H9 (cell line): ENCODE measurements at regions not wholly inside any gene's neighbourhood (a gene's known extent, or its start where the extent isn't known, plus 50 kb on each side); places are given as distances from the start of the nearest gene placed in this dataset.

Source experiments
- DNase-seq: peaks from one replicate; pipeline ENCODE4 v3.0.0-alpha.2; 2017
- H2AFZ ChIP-seq: one replicate; pipeline ENCODE4 v1.6.1; 2013; ENCODE audit warnings: mild to moderate bottlenecking, low read length, control low read depth, moderate library complexity
- H2AK5ac ChIP-seq: 2 replicates; pipeline ENCODE4 v1.6.1; 2013; ENCODE audit warnings: low read length, control low read depth, mixed read lengths; ENCODE audit not compliant: insufficient read length
- H2BK120ac ChIP-seq: one replicate; pipeline ENCODE4 v1.6.1; 2013; ENCODE audit warnings: low read depth, mild to moderate bottlenecking, low read length, control low read depth, inconsistent platforms; ENCODE audit not compliant: poor library complexity, severe bottlenecking
- H2BK12ac ChIP-seq: 2 replicates; pipeline ENCODE4 v1.6.1; 2013; ENCODE audit warnings: low read length, control low read depth, mixed read lengths, low read depth; ENCODE audit not compliant: insufficient read length
- H2BK15ac ChIP-seq: 2 replicates; pipeline ENCODE4 v1.6.1; 2013; ENCODE audit warnings: low read depth, low read length, control low read depth
- H2BK20ac ChIP-seq: one replicate; pipeline ENCODE4 v1.6.1; 2013; ENCODE audit warnings: low read depth, mild to moderate bottlenecking, low read length, control low read depth, inconsistent platforms; ENCODE audit not compliant: poor library complexity, severe bottlenecking
- H2BK5ac ChIP-seq: 2 replicates; pipeline ENCODE4 v1.6.1; 2013; ENCODE audit warnings: low read length, control low read depth, mixed read lengths; ENCODE audit not compliant: insufficient read length
- H3K14ac ChIP-seq: 2 replicates; pipeline ENCODE4 v1.6.1; 2013; ENCODE audit warnings: low read length, control low read depth; ENCODE audit not compliant: insufficient read depth
- H3K18ac ChIP-seq: 2 replicates; pipeline ENCODE4 v1.6.1; 2013; ENCODE audit warnings: low read depth, mild to moderate bottlenecking, mixed read lengths, low read length, control low read depth; ENCODE audit not compliant: insufficient read length
- H3K23ac ChIP-seq: 2 replicates; pipeline ENCODE4 v1.6.1; 2013; ENCODE audit warnings: low read length, control low read depth, mixed read lengths, low read depth; ENCODE audit not compliant: insufficient read length
- H3K23me2 ChIP-seq: 2 replicates; pipeline ENCODE4 v1.6.1; 2013; ENCODE audit warnings: low read depth, mild to moderate bottlenecking, mixed read lengths, low read length, control low read depth; ENCODE audit not compliant: insufficient read length, poor library complexity, severe bottlenecking
- H3K27ac ChIP-seq: 2 replicates; pipeline ENCODE4 v1.5.1; 2013; ENCODE audit warnings: low read length, control low read depth, mixed read lengths, low read depth; ENCODE audit not compliant: insufficient read length
- H3K27me3 ChIP-seq: 2 replicates; pipeline ENCODE4 v1.6.1; 2013; ENCODE audit warnings: low read length, control low read depth, inconsistent platforms; ENCODE audit not compliant: insufficient read depth
- H3K4ac ChIP-seq: 2 replicates; pipeline ENCODE4 v1.6.1; 2013; ENCODE audit warnings: low read depth, mild to moderate bottlenecking, control low read depth, inconsistent platforms, low read length, moderate library complexity
- H3K4me1 ChIP-seq: 2 replicates; pipeline ENCODE4 v1.6.1; 2013; ENCODE audit warnings: low read length, control low read depth, inconsistent platforms; ENCODE audit not compliant: insufficient read depth
- H3K4me2 ChIP-seq: 2 replicates; pipeline ENCODE4 v1.6.1; 2013; ENCODE audit warnings: low read length, control low read depth, mixed read lengths; ENCODE audit not compliant: insufficient read length, insufficient read depth
- H3K56ac ChIP-seq: 2 replicates; pipeline ENCODE4 v1.6.1; 2013; ENCODE audit warnings: low read depth, mild to moderate bottlenecking, mixed read lengths, low read length, control low read depth; ENCODE audit not compliant: insufficient read length
- H3K79me1 ChIP-seq: 2 replicates; pipeline ENCODE4 v1.6.1; 2013; ENCODE audit warnings: low read depth, mild to moderate bottlenecking, moderate library complexity, low read length, control low read depth, inconsistent platforms; ENCODE audit not compliant: insufficient read depth, poor library complexity, severe bottlenecking
- H3K79me2 ChIP-seq: 2 replicates; pipeline ENCODE4 v1.6.1; 2013; ENCODE audit warnings: low read length, control low read depth, inconsistent platforms; ENCODE audit not compliant: insufficient read depth
- H3K9ac ChIP-seq: 2 replicates; pipeline ENCODE4 v1.6.1; 2013; ENCODE audit warnings: low read length, control low read depth, mixed read lengths; ENCODE audit not compliant: insufficient read length; ENCODE audit errors: extremely low read depth
- H3K9me3 ChIP-seq: one replicate; pipeline ENCODE4 v1.6.1; 2013; ENCODE audit warnings: low read depth, low read length, inconsistent platforms; ENCODE audit not compliant: control insufficient read depth
- H3T11ph ChIP-seq: one replicate; pipeline ENCODE4 v1.6.1; 2013; ENCODE audit warnings: mild to moderate bottlenecking, low read length, control low read depth, inconsistent platforms
- H4K20me1 ChIP-seq: one replicate; pipeline ENCODE4 v1.6.1; 2013; ENCODE audit not compliant: control insufficient read depth, insufficient read length, insufficient read depth
- H4K5ac ChIP-seq: 2 replicates; pipeline ENCODE4 v1.6.1; 2013; ENCODE audit warnings: low read depth, mild to moderate bottlenecking, mixed read lengths, low read length, control low read depth; ENCODE audit not compliant: insufficient read length
- H4K8ac ChIP-seq: replicated peaks from 2 replicates; pipeline ENCODE4 v1.6.1; 2013; ENCODE audit warnings: low read length, control low read depth, mixed read lengths, low read depth; ENCODE audit not compliant: insufficient read length
- H4K91ac ChIP-seq: 2 replicates; pipeline ENCODE4 v1.6.1; 2013; ENCODE audit warnings: low read depth, mild to moderate bottlenecking, moderate library complexity, mixed read lengths, low read length, control low read depth; ENCODE audit not compliant: insufficient read length
- H3K27ac Mint-ChIP-seq, 3 experiments: 2 replicates in 2 of 3; 3 replicates in 1 of 3; pipeline ENCODE4 v1.8.0; 2020 to 2021; ENCODE audit warnings: mixed read lengths in 3 of 3, mild to moderate bottlenecking in 1 of 3, moderate library complexity in 1 of 3
- H3K27me3 Mint-ChIP-seq: 2 replicates; pipeline ENCODE4 v1.8.0; 2021; ENCODE audit warnings: low read depth, mild to moderate bottlenecking, moderate library complexity, mixed read lengths
- H3K36me3 Mint-ChIP-seq, 3 experiments: 2 replicates in 2 of 3; 3 replicates in 1 of 3; pipeline ENCODE4 v1.8.0; 2020 to 2021; ENCODE audit warnings: low read depth in 3 of 3, mixed read lengths in 3 of 3; ENCODE audit not compliant: insufficient read depth in 1 of 3
- H3K4me1 Mint-ChIP-seq, 2 experiments: 2 replicates each; pipeline ENCODE4 v1.8.0; 2020; ENCODE audit warnings: mixed read lengths in 2 of 2
- H3K4me3 Mint-ChIP-seq, 2 experiments: 2 replicates in 1 of 2; 3 replicates in 1 of 2; pipeline ENCODE4 v1.8.0; 2020 to 2021; ENCODE audit warnings: mild to moderate bottlenecking in 2 of 2, mixed read lengths in 2 of 2, moderate library complexity in 1 of 2
- H3K9me3 Mint-ChIP-seq, 2 experiments: 2 replicates in 1 of 2; 3 replicates in 1 of 2; pipeline ENCODE4 v1.8.0; 2020; ENCODE audit warnings: mild to moderate bottlenecking in 2 of 2, mixed read lengths in 2 of 2, moderate library complexity in 1 of 2
- CTCF ChIP-seq: fragments of 200-600 bp; sonication (generic); conservative IDR thresholded peaks from 3 replicates; pipeline ENCODE4 v1.8.0; 2021; ENCODE audit warnings: antibody characterized with exemption, mild to moderate bottlenecking

DNA sequence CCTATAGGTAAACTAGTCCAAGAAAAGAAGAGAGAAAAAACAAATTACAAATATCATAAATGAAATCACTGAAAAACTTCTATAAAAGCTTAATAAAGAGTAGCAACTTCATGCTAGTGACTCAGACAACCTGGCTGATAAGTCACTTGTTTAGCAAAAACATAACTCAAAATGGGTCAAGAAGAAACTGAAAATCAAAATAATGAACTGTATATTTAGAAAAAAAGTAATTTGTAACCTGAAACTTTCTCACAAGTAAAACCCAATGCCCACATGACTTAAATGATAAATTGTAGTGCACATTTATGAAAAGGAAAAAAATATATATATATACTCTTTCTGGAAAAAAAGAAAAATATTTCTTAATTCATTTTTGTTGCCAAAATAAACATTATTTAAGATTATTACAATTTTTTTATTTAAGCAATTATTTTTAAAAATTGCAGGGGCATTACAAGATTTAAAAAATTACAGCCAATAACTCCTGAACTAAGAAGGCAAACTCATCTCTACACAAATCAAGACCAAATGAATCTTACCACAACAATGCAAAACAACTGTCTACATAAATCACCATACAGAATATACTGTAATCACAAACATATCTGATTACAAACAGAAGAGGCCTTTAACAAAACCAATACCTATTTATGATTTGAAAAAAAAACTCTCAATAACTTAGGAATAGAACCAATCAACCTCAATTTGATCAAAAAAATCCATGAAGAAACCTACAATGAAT lies 406.3 kb downstream of the CDH7 start:
- no peaks in the 10 kb centered on the region for H3K4me1 ChIP-seq
- no peaks in the 10 kb centered on the region for H3K36me3 Mint-ChIP-seq

More for the DNA sequence above, 406.3 kb downstream of the CDH7 start:
- DNase-seq = no peak
- H3K9ac ChIP-seq = no peak overlapping the region
- no peak overlapping the region for H3T11ph ChIP-seq
- no peaks in the 10 kb centered on the region for H3K9me3 ChIP-seq
- H3K23me2 ChIP-seq = no peaks in the 10 kb centered on the region
- H3K14ac ChIP-seq = no peak overlapping the region
- no peak overlapping the region for H3K4me3 Mint-ChIP-seq
- no peak overlapping the region for H2BK120ac ChIP-seq
- no peak overlapping the region for H4K5ac ChIP-seq
- no peak overlapping the region for H4K91ac ChIP-seq
- H2BK12ac ChIP-seq = no peak overlapping the region
- H2AFZ ChIP-seq = no peak overlapping the region
- no peaks in the 10 kb centered on the region for H3K79me2 ChIP-seq
- H3K4ac ChIP-seq = no peak overlapping the region
- H2AK5ac ChIP-seq = no peak overlapping the region
- no peaks in the 10 kb centered on the region for H3K27me3 Mint-ChIP-seq
- no peak overlapping the region for H3K4me2 ChIP-seq
- H3K18ac ChIP-seq = no peak overlapping the region
- no peak overlapping the region for H2BK15ac ChIP-seq
- no peak overlapping the region for H4K8ac ChIP-seq
- H3K23ac ChIP-seq = no peak overlapping the region
- H3K9me3 Mint-ChIP-seq = no peaks in the 10 kb centered on the region
- H3K79me1 ChIP-seq = no peaks in the 10 kb centered on the region
- H3K56ac ChIP-seq = no peak overlapping the region
- H3K27ac Mint-ChIP-seq = no peak overlapping the region; a peak in 1 of 7 replicates
- no peaks in the 10 kb centered on the region for H4K20me1 ChIP-seq
- TF ChIP-seq CTCF = no peak
- no peak overlapping the region for H3K27ac ChIP-seq
- H2BK5ac ChIP-seq = no peak overlapping the region
- H2BK20ac ChIP-seq = no peak overlapping the region
- H3K27me3 ChIP-seq = no peaks in the 10 kb centered on the region
- no peaks in the 10 kb centered on the region for H3K4me1 Mint-ChIP-seq
